HepG2 (cell line): ENCODE measurements at regions not wholly inside any gene's neighbourhood (a gene's known extent, or its start where the extent isn't known, plus 50 kb on each side); places are given as distances from the start of the nearest gene placed in this dataset.

Experiments
- ATAC-seq: fragments of 200-7000 bp; cut with Tn5 transposase; 3 replicates; pipeline ENCODE4 v1.9.1; 2020; ENCODE audit warnings: mild to moderate bottlenecking, moderate library complexity
- BruUV-seq: library from RNA; stranded (reverse); fragments of 400-500 nt; replicated peaks from 2 replicates; lab custom pipeline; 2021; lab: Mats Ljungman, UMichigan
- CTCF ChIA-PET: fragments of 300-600 bp; formaldehyde crosslinking; extraction: SDS; loops from one replicate; lab custom pipeline; 2021; ENCODE audit warnings: low total read pairs, inconsistent platforms, low intra/inter-chr PET ratio; lab: Yijun Ruan, JAX
- POLR2A ChIA-PET: fragments of 350-600 bp; sonication (Branson Sonifier 250); formaldehyde crosslinking; loops from one replicate; lab custom pipeline; 2020; ENCODE audit warnings: antibody characterized with exemption, inconsistent platforms; lab: Yijun Ruan, JAX
- DNase-seq: peaks from one replicate; pipeline ENCODE4 v3.0.0-alpha.2; 2015; ENCODE audit warnings: low spot score
- FAIRE-seq: peaks from 3 replicates; lab custom pipeline; 2011; peaks lifted over from hg19 to GRCh38; lab: Jason Lieb, UNC
- H2AFZ ChIP-seq: one replicate; pipeline ENCODE4 v1.6.1; 2011; ENCODE audit warnings: low read length, inconsistent platforms
- H3K27ac ChIP-seq: fragments of 300-600 bp; 3 replicates; pipeline ENCODE4 v1.8.0; 2011; ENCODE audit warnings: mixed run types, mild to moderate bottlenecking, mixed read lengths, low read length, inconsistent platforms; ENCODE audit not compliant: insufficient read depth; ENCODE audit errors: extremely low read length
- H3K27me3 ChIP-seq, 2 experiments: fragments of 200-600 bp in 1 of 2; 2 replicates in 1 of 2; 3 replicates in 1 of 2; pipeline versions ENCODE4 v1.6.0 to v1.8.0; 2011; ENCODE audit warnings: low read length in 2 of 2, mild to moderate bottlenecking in 2 of 2, moderate library complexity in 2 of 2, inconsistent platforms in 1 of 2; ENCODE audit not compliant: insufficient read depth in 2 of 2, control insufficient read depth in 1 of 2
- H3K36me3 ChIP-seq, 2 experiments: fragments of 200-600 bp in 1 of 2; replicated peaks in 1 of 2; 2 replicates in 1 of 2; 3 replicates in 1 of 2; pipeline versions ENCODE4 v1.5.1 to v1.8.0; 2011; ENCODE audit warnings: low read length in 2 of 2, inconsistent platforms in 1 of 2; ENCODE audit not compliant: insufficient read depth in 2 of 2, control insufficient read depth in 1 of 2
- H3K4me1 ChIP-seq: 2 replicates; pipeline ENCODE4 v1.5.1; 2012; ENCODE audit warnings: low read length, inconsistent platforms; ENCODE audit not compliant: insufficient read depth
- H3K4me2 ChIP-seq: 2 replicates; pipeline ENCODE4 v1.6.0; 2011; ENCODE audit warnings: low read depth, low read length, inconsistent platforms
- H3K4me3 ChIP-seq, 3 experiments: fragments of 200-600 bp in 1 of 3; sonication (generic), shearing (Covaris generic) in 1 of 3; replicated peaks in 1 of 3; 2 replicates each; pipeline ENCODE4 v1.5.1; 2011 to 2016; ENCODE audit warnings: low read length in 3 of 3, inconsistent platforms in 2 of 3, low read depth in 2 of 3, mild to moderate bottlenecking in 2 of 3, control low read depth in 1 of 3, mixed read lengths in 1 of 3; ENCODE audit not compliant: insufficient read depth in 1 of 3
- H3K79me2 ChIP-seq: one replicate; pipeline ENCODE4 v1.6.1; 2011; ENCODE audit warnings: low read length, inconsistent platforms; ENCODE audit not compliant: insufficient read depth
- H3K9ac ChIP-seq: 2 replicates; pipeline ENCODE4 v1.6.0; 2011; ENCODE audit warnings: mild to moderate bottlenecking, low read depth, low read length, inconsistent platforms; ENCODE audit not compliant: insufficient read depth
- H3K9me3 ChIP-seq: 2 replicates; pipeline ENCODE4 v1.5.1; 2012; ENCODE audit warnings: mild to moderate bottlenecking, low read length
- H4K20me1 ChIP-seq: 2 replicates; pipeline ENCODE4 v1.6.0; 2011; ENCODE audit warnings: inconsistent platforms, mild to moderate bottlenecking, low read length, moderate library complexity; ENCODE audit not compliant: insufficient read depth
- CREB1 ChIP-seq, 2 experiments: fragments of 450-650 bp in 1 of 2; IDR thresholded peaks; 2 replicates each; pipeline ENCODE4 v1.6.1; 2016 to 2017; ENCODE audit warnings: control low read depth in 1 of 2, mild to moderate bottlenecking in 1 of 2, missing compliant biosample characterization in 1 of 2, missing genetic modification characterization in 1 of 2
- FOXA3 ChIP-seq: IDR thresholded peaks from 2 replicates; pipeline ENCODE4 v1.6.1; 2016; ENCODE audit warnings: missing genetic modification reagents, missing compliant biosample characterization
- FOXO1 ChIP-seq: sonication (generic); formaldehyde crosslinking; IDR thresholded peaks from 2 replicates; pipeline ENCODE4 v1.4.0; 2020; ENCODE audit warnings: missing genetic modification reagents
- GLMP ChIP-seq: sonication (generic); formaldehyde crosslinking; IDR thresholded peaks from 2 replicates; pipeline ENCODE4 v1.9.0; 2021; ENCODE audit warnings: missing genetic modification reagents, mild to moderate bottlenecking, borderline replicate concordance
- GTF2F1 ChIP-seq: fragments of 150-350 bp; IDR thresholded peaks from 2 replicates; pipeline ENCODE4 v1.6.1; 2014; ENCODE audit warnings: low read length
- PATZ1 ChIP-seq: sonication (generic); formaldehyde crosslinking; IDR thresholded peaks from 2 replicates; pipeline ENCODE4 v1.4.0; 2020; ENCODE audit warnings: missing genetic modification reagents
- PRPF4 ChIP-seq: fragments of 200-400 bp; formaldehyde crosslinking; IDR thresholded peaks from 2 replicates; pipeline ENCODE4 v1.6.1; 2016; ENCODE audit warnings: low read length, low read depth; ENCODE audit not compliant: poor library complexity, severe bottlenecking
- SYNCRIP ChIP-seq: fragments of 200-400 bp; formaldehyde crosslinking; IDR thresholded peaks from 2 replicates; pipeline ENCODE4 v1.6.1; 2018; ENCODE audit warnings: mild to moderate bottlenecking, low read depth, low read length; ENCODE audit not compliant: insufficient read depth
- ZEB1 ChIP-seq: IDR thresholded peaks from 2 replicates; pipeline ENCODE4 v1.6.1; 2012; ENCODE audit warnings: mild to moderate bottlenecking, low read depth, inconsistent platforms; ENCODE audit not compliant: insufficient replicate concordance
- ZNF441 ChIP-seq: sonication (generic); formaldehyde crosslinking; IDR thresholded peaks from 2 replicates; pipeline ENCODE4 v1.7.0; 2021; ENCODE audit warnings: missing genetic modification reagents, borderline replicate concordance
- ZNF597 ChIP-seq: sonication (generic); formaldehyde crosslinking; IDR thresholded peaks from 2 replicates; pipeline ENCODE4 v1.5.0; 2020; ENCODE audit warnings: missing genetic modification reagents
- ZNF629 ChIP-seq: sonication (generic); formaldehyde crosslinking; conservative IDR thresholded peaks from 2 replicates; pipeline ENCODE4 v1.5.0; 2020; ENCODE audit warnings: missing genetic modification reagents
- ZNF788 ChIP-seq: sonication (generic); formaldehyde crosslinking; IDR thresholded peaks from 2 replicates; pipeline ENCODE4 v1.5.0; 2020; ENCODE audit warnings: mild to moderate bottlenecking, missing genetic modification reagents, borderline replicate concordance
- ZSCAN25 ChIP-seq: sonication (generic); formaldehyde crosslinking; IDR thresholded peaks from 2 replicates; pipeline ENCODE4 v1.8.0; 2022; ENCODE audit warnings: mild to moderate bottlenecking, missing genetic modification reagents
- ZZZ3 ChIP-seq: sonication (generic); formaldehyde crosslinking; IDR thresholded peaks from 2 replicates; pipeline ENCODE4 v1.4.0; 2020; ENCODE audit warnings: missing genetic modification reagents, mild to moderate bottlenecking, borderline replicate concordance
- in situ Hi-C: cut with HindIII; loops from 2 replicates; pipeline ENCODE4 v1.10.0; 2017; ENCODE audit warnings: low pct_unique_long_range_greater_than_20kb; ENCODE audit not compliant: extremely low pct_ligation_motif_present
- intact Hi-C: fragments of 100-400 bp; cut with micrococcal nuclease; formaldehyde crosslinking; loops from one replicate; pipeline ENCODE4 v1.10.0; 2022; ENCODE audit not compliant: unreplicated experiment

- Histone ChIP-seq H3K27ac (no peak overlapping the region), H2AFZ (no peak overlapping the region), H3K4me3 (no peak overlapping the region), H3K4me2 (no peak overlapping the region), H3K9ac (no peak overlapping the region), H3K9me3 (peaks cover 85% of the 10 kb centered on the region)
- ATAC-seq (no peak), DNase-seq (no peak), FAIRE-seq (no peak)
- no TSS peak for BruUV-seq
- in situ Hi-C loops, result no loop called here
- no peak for TF ChIP-seq GTF2F1
- no peak for TF ChIP-seq ZEB1
- TF ChIP-seq CREB1 (IDR thresholded peaks at IDR 0.05), result no peak
- no peak for TF ChIP-seq CREB1 (CRISPR knock-in tag; IDR thresholded peaks at IDR 0.05)
- TF ChIP-seq ZNF629 (CRISPR knock-in tag), result no peak
- TF ChIP-seq ZNF788, result no peak
- TF ChIP-seq SYNCRIP, result no peak
- no peak for TF ChIP-seq FOXA3 (CRISPR knock-in tag)
- no peak for TF ChIP-seq ZNF597 (CRISPR knock-in tag)
- no peak for TF ChIP-seq FOXO1
- TF ChIP-seq ZNF441, result no peak
- TF ChIP-seq PATZ1 (CRISPR knock-in tag), result no peak
- TF ChIP-seq ZSCAN25 (CRISPR knock-in tag), result no peak
- TF ChIP-seq ZZZ3 (CRISPR knock-in tag), result no peak
- no peak for TF ChIP-seq GLMP (CRISPR knock-in tag)
- TF ChIP-seq PRPF4, result no peak
- TF ChIP-seq, all 625 proteins: peak for 0
- no peaks in the 10 kb centered on the region for H3K4me1 ChIP-seq
- H4K20me1 ChIP-seq, result no peaks in the 10 kb centered on the region
- CTCF ChIA-PET, result no interaction called here
- no peaks in the 10 kb centered on the region for H3K27me3 ChIP-seq
- no peaks in the 10 kb centered on the region for H3K36me3 ChIP-seq
- intact Hi-C loops, result no loop called here
- H3K79me2 ChIP-seq, result no peaks in the 10 kb centered on the region
- POLR2A ChIA-PET, result no interaction called here
Observed at GRCh38 chr2:123370186-123370585, 654.9 kb upstream of the CNTNAP5 start.
